Hepatocyte (in vitro differentiated cells): ENCODE measurements at regions not wholly inside any gene's neighbourhood (a gene's known extent, or its start where the extent isn't known, plus 50 kb on each side); places are given as distances from the start of the nearest gene placed in this dataset.

ENCODE experiments used
- DNase-seq: peaks from one replicate; pipeline ENCODE4 v3.0.0-alpha.2; 2016; ENCODE audit warnings: low spot score
- H2AFZ ChIP-seq: fragments of 200-600 bp; sonication (generic); 2 replicates; pipeline ENCODE4 v1.6.0; 2016; ENCODE audit warnings: antibody characterized with exemption, mild to moderate bottlenecking
- H3K27ac ChIP-seq: fragments of 200-600 bp; sonication (generic); 2 replicates; pipeline ENCODE4 v1.5.1; 2016; ENCODE audit warnings: mild to moderate bottlenecking
- H3K27me3 ChIP-seq: fragments of 200-600 bp; sonication (generic); 2 replicates; pipeline ENCODE4 v1.6.1; 2016
- H3K36me3 ChIP-seq: fragments of 200-600 bp; sonication (generic); replicated peaks from 2 replicates; pipeline ENCODE4 v1.5.1; 2016; ENCODE audit warnings: low read depth; ENCODE audit not compliant: insufficient read depth
- H3K4me1 ChIP-seq: fragments of 200-600 bp; sonication (generic); 2 replicates; pipeline ENCODE4 v1.5.1; 2016; ENCODE audit warnings: mild to moderate bottlenecking, moderate library complexity; ENCODE audit not compliant: insufficient read depth
- H3K4me2 ChIP-seq: fragments of 200-600 bp; sonication (generic); 2 replicates; pipeline ENCODE4 v1.6.0; 2016
- H3K4me3 ChIP-seq: fragments of 200-600 bp; sonication (generic); 2 replicates; pipeline ENCODE4 v1.5.1; 2016; ENCODE audit warnings: mild to moderate bottlenecking
- H3K79me2 ChIP-seq: fragments of 200-600 bp; sonication (generic); 2 replicates; pipeline ENCODE4 v1.6.0; 2017; ENCODE audit warnings: mild to moderate bottlenecking
- H3K9me2 ChIP-seq: fragments of 200-600 bp; sonication (generic); replicated peaks from 2 replicates; pipeline ENCODE4 v1.6.0; 2017; ENCODE audit warnings: mild to moderate bottlenecking; ENCODE audit not compliant: insufficient read depth
- H3K9me3 ChIP-seq: fragments of 200-600 bp; sonication (generic); 2 replicates; pipeline ENCODE4 v1.5.1; 2016; ENCODE audit warnings: low read depth, mild to moderate bottlenecking
- H4K20me1 ChIP-seq: fragments of 200-600 bp; sonication (generic); 2 replicates; pipeline ENCODE4 v1.6.0; 2016; ENCODE audit warnings: mild to moderate bottlenecking; ENCODE audit not compliant: insufficient read depth, poor library complexity, severe bottlenecking
- CTCF ChIP-seq: fragments of 200-600 bp; sonication (generic); IDR thresholded peaks from 2 replicates; pipeline ENCODE4 v1.5.1; 2016; ENCODE audit warnings: antibody characterized with exemption, mild to moderate bottlenecking; ENCODE audit not compliant: poor library complexity
- EZH2 ChIP-seq: fragments of 200-600 bp; sonication (generic); IDR thresholded peaks from 2 replicates; pipeline ENCODE4 v1.6.1; 2016; ENCODE audit warnings: antibody characterized with exemption, mild to moderate bottlenecking, borderline replicate concordance
- EZH2phosphoT487 ChIP-seq: fragments of 200-600 bp; sonication (generic); IDR thresholded peaks from one replicate; pipeline ENCODE4 v1.6.1; 2018; ENCODE audit warnings: antibody characterized with exemption, mild to moderate bottlenecking, low read depth, moderate library complexity; ENCODE audit not compliant: unreplicated experiment, severe bottlenecking
- WGBS: methylation state at CpG from one replicate; pipeline ENCODE4 v1.1.6; 2016; ENCODE audit warnings: low lambda C conversion rate; ENCODE audit errors: missing lambda C conversion rate; 5-methylcytosine and 5-hydroxymethylcytosine counted together

DNA sequence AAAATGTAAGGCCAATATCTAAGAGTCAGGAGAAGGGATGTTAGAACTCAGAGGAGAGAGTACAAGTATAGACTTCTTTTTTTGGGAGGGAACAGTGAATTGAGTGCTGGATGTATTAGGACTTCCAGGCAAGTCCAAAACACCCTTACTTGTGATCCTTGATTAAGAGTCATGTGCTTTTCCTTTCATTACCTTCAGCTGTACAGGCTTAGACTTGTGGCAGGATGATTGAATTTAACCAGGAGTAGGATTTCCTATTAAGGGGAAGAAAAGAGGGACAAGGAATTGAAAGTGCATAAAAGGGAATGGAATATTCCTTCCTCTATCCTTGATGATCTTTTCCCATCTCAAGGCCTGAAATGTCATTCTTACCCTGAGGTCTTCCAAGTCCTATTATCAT lies 606.7 kb downstream of the STIM2 start:
- no peak overlapping the region for H2AFZ ChIP-seq
- no peaks in the 10 kb centered on the region for H3K79me2 ChIP-seq
- H4K20me1 ChIP-seq: no peaks in the 10 kb centered on the region
- no peak for TF ChIP-seq CTCF
- TF ChIP-seq EZH2: no peak
- no peak for TF ChIP-seq EZH2phosphoT487
- DNase-seq: no peak
- H3K4me3 ChIP-seq: no peak overlapping the region
- no peak overlapping the region for H3K27ac ChIP-seq
- no peaks in the 10 kb centered on the region for H3K9me2 ChIP-seq
- no peaks in the 10 kb centered on the region for H3K4me1 ChIP-seq
- H3K4me2 ChIP-seq: no peak overlapping the region
- no peaks in the 10 kb centered on the region for H3K36me3 ChIP-seq
- H3K27me3 ChIP-seq: no peaks in the 10 kb centered on the region
- H3K9me3 ChIP-seq: no peaks in the 10 kb centered on the region

- 88% methylated on average over 1 of the region's 1 CpG for WGBS
- no peaks in the 10 kb centered on the region for H3K9me2 ChIP-seq
- no peak overlapping the region for H3K4me3 ChIP-seq
- no peak overlapping the region for H3K27ac ChIP-seq
- no peak for DNase-seq
- no peaks in the 10 kb centered on the region for H3K79me2 ChIP-seq
- no peak overlapping the region for H2AFZ ChIP-seq
- no peaks in the 10 kb centered on the region for H3K36me3 ChIP-seq
- no peak overlapping the region for H3K4me2 ChIP-seq
- no peaks in the 10 kb centered on the region for H3K27me3 ChIP-seq
- no peak for TF ChIP-seq CTCF
- no peak for TF ChIP-seq EZH2
- no peak for TF ChIP-seq EZH2phosphoT487
- H3K9me3 ChIP-seq: no peaks in the 10 kb centered on the region
- no peaks in the 10 kb centered on the region for H4K20me1 ChIP-seq
- H3K4me1 ChIP-seq: no peaks in the 10 kb centered on the region
Measured at GRCh38 chr4:27472364-27472763, 611.7 kb downstream of the STIM2 start.

DNA sequence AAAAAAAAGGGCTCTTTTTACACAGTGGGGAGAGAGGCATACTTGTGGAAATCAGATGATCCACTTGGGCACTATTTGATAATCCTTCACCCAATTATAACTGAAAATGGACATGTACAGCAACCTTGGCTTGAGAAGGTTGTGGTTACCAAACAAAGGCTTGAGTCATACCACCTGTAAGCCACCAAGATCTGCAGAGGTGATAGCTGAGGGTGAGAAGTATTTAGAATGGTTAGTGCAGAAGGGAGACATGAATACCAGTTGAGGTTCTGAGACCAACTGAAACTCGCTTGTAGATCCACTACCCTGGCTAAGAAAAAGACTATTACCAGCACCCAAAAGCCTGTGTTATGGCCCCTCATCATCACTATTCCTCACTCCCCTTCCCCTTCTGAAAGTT lies 614.0 kb downstream of the STIM2 start:
- no peaks in the 10 kb centered on the region for H4K20me1 ChIP-seq
- DNase-seq: no peak
- H3K27ac ChIP-seq: no peak overlapping the region
- H3K36me3 ChIP-seq: no peaks in the 10 kb centered on the region
- H2AFZ ChIP-seq: no peak overlapping the region
- no peaks in the 10 kb centered on the region for H3K9me3 ChIP-seq
- H3K9me2 ChIP-seq: no peaks in the 10 kb centered on the region
- 84% methylated on average over 1 of the region's 1 CpG for WGBS
- H3K27me3 ChIP-seq: no peaks in the 10 kb centered on the region
- no peaks in the 10 kb centered on the region for H3K79me2 ChIP-seq
- no peak overlapping the region for H3K4me3 ChIP-seq
- no peak for TF ChIP-seq CTCF
- TF ChIP-seq EZH2: no peak
- no peak for TF ChIP-seq EZH2phosphoT487
- no peaks in the 10 kb centered on the region for H3K4me1 ChIP-seq
- no peak overlapping the region for H3K4me2 ChIP-seq

GRCh38 chr4:27484216-27484615 lies 623.6 kb downstream of the STIM2 start:
- H3K79me2 ChIP-seq: no peaks in the 10 kb centered on the region
- no peaks in the 10 kb centered on the region for H3K36me3 ChIP-seq
- no peaks in the 10 kb centered on the region for H3K27me3 ChIP-seq
- TF ChIP-seq CTCF: no peak
- TF ChIP-seq EZH2: no peak
- no peaks in the 10 kb centered on the region for H3K9me2 ChIP-seq
- no peak overlapping the region for H3K4me2 ChIP-seq
- DNase-seq: no peak
- H2AFZ ChIP-seq: no peak overlapping the region
- no peak overlapping the region for H3K27ac ChIP-seq
- no peaks in the 10 kb centered on the region for H3K4me1 ChIP-seq
- H3K4me3 ChIP-seq: no peak overlapping the region
- WGBS: 97% methylated on average over 8 of the region's 8 CpGs
- no peaks in the 10 kb centered on the region for H3K9me3 ChIP-seq
- no peaks in the 10 kb centered on the region for H4K20me1 ChIP-seq
